H1 (cell line): ENCODE measurements at regions not wholly inside any gene's neighbourhood (a gene's known extent, or its start where the extent isn't known, plus 50 kb on each side); places are given as distances from the start of the nearest gene placed in this dataset.

Experiments used
- CTCF ChIA-PET: fragments of 300-600 bp; sonication (Branson Sonifier 250); formaldehyde crosslinking; loops from one replicate; lab custom pipeline; 2021; ENCODE audit not compliant: partially characterized antibody; lab: Charles Lee
- POLR2A ChIA-PET: fragments of 300-600 bp; sonication (Branson Sonifier 250); formaldehyde crosslinking; loops from one replicate; lab custom pipeline; 2021; ENCODE audit warnings: inconsistent platforms; ENCODE audit not compliant: partially characterized antibody; lab: Charles Lee
- DNase-seq, 2 experiments: peaks; one replicate each; pipeline versions ENCODE4 v3.0.0 to v3.0.0-alpha.2; 2010 to 2022; ENCODE audit warnings: low spot score in 2 of 2, low read depth in 1 of 2, mixed read lengths in 1 of 2
- FAIRE-seq: peaks from 2 replicates; lab custom pipeline; 2011; peaks lifted over from hg19 to GRCh38; lab: Jason Lieb, UNC
- H2AFZ ChIP-seq: 2 replicates; pipeline ENCODE4 v1.8.1; 2012; ENCODE audit warnings: low read length, inconsistent platforms
- H2AK5ac ChIP-seq: 2 replicates; pipeline ENCODE4 v1.6.1; 2013; ENCODE audit warnings: low read depth, low read length
- H2BK120ac ChIP-seq: replicated peaks from 2 replicates; pipeline ENCODE3; 2013; ENCODE audit warnings: low read depth, low read length, inconsistent platforms
- H2BK12ac ChIP-seq: 2 replicates; pipeline ENCODE4 v1.6.1; 2013; ENCODE audit warnings: low read depth, low read length
- H2BK15ac ChIP-seq: 2 replicates; pipeline ENCODE4 v1.6.1; 2013; ENCODE audit warnings: low read length
- H2BK20ac ChIP-seq: 2 replicates; pipeline ENCODE4 v1.6.1; 2013; ENCODE audit warnings: low read length
- H2BK5ac ChIP-seq: 2 replicates; pipeline ENCODE4 v1.6.1; 2013; ENCODE audit warnings: low read depth, low read length
- H3K14ac ChIP-seq: 2 replicates; pipeline ENCODE4 v1.6.1; 2013; ENCODE audit warnings: inconsistent platforms; ENCODE audit not compliant: insufficient read length
- H3K18ac ChIP-seq: 2 replicates; pipeline ENCODE4 v1.6.1; 2013; ENCODE audit warnings: low read length; ENCODE audit errors: extremely low read depth
- H3K23ac ChIP-seq: 2 replicates; pipeline ENCODE4 v1.6.1; 2013; ENCODE audit warnings: inconsistent platforms; ENCODE audit not compliant: insufficient read length
- H3K23me2 ChIP-seq: 2 replicates; pipeline ENCODE4 v1.6.1; 2013; ENCODE audit warnings: low read depth, low read length
- H3K27ac ChIP-seq: 2 replicates; pipeline ENCODE4 v1.6.1; 2011; ENCODE audit warnings: low read depth, low read length, inconsistent platforms
- H3K27me3 ChIP-seq, 4 experiments: replicated peaks in 1 of 4; 1 replicate in 1 of 4; 2 replicates in 3 of 4; pipeline versions ENCODE4 v1.6.1 to v1.8.1; 2011 to 2013; ENCODE audit warnings: low read length in 3 of 4, mild to moderate bottlenecking in 3 of 4, inconsistent platforms in 2 of 4, mixed read lengths in 2 of 4, moderate library complexity in 1 of 4; ENCODE audit not compliant: control insufficient read depth in 3 of 4, insufficient read depth in 3 of 4; ENCODE audit errors: extremely low read depth in 1 of 4
- H3K36me3 ChIP-seq, 4 experiments: 2 replicates each; pipeline versions ENCODE4 v1.6.1 to v1.8.1; 2011 to 2013; ENCODE audit warnings: mild to moderate bottlenecking in 4 of 4, low read length in 3 of 4, moderate library complexity in 2 of 4, control low read depth in 1 of 4, inconsistent platforms in 1 of 4; ENCODE audit not compliant: insufficient read depth in 4 of 4, control insufficient read depth in 2 of 4
- H3K4ac ChIP-seq: replicated peaks from 2 replicates; pipeline ENCODE3; 2013; ENCODE audit warnings: low read length, low read depth, mixed read lengths, inconsistent platforms; ENCODE audit not compliant: insufficient read length
- H3K4me1 ChIP-seq, 4 experiments: replicated peaks in 1 of 4; 1 replicate in 1 of 4; 2 replicates in 3 of 4; pipeline versions ENCODE4 v1.6.1 to v1.8.1; 2011 to 2013; ENCODE audit warnings: low read length in 3 of 4, inconsistent platforms in 2 of 4, mixed read lengths in 1 of 4; ENCODE audit not compliant: insufficient read depth in 4 of 4, control insufficient read depth in 3 of 4
- H3K4me2 ChIP-seq, 2 experiments: 2 replicates each; pipeline versions ENCODE4 v1.6.1 to v1.8.1; 2011 to 2013; ENCODE audit warnings: low read depth in 2 of 2, low read length in 2 of 2, control low read depth in 1 of 2, inconsistent platforms in 1 of 2, mild to moderate bottlenecking in 1 of 2; ENCODE audit not compliant: insufficient read depth in 1 of 2
- H3K4me3 ChIP-seq, 4 experiments: fragments of 200-600, 300-600 bp in 1 of 4; sonication (generic), shearing (Covaris generic), sonication (Bioruptor Twin) in 1 of 4; 2 replicates each; pipeline versions ENCODE4 v1.5.1 to v1.8.1; 2011 to 2016; ENCODE audit warnings: low read length in 4 of 4, low read depth in 3 of 4, control low read depth in 2 of 4, inconsistent platforms in 2 of 4, mild to moderate bottlenecking in 2 of 4, mixed read lengths in 1 of 4, moderate library complexity in 1 of 4; ENCODE audit not compliant: insufficient read depth in 2 of 4; ENCODE audit errors: extremely low read depth in 1 of 4
- H3K56ac ChIP-seq: replicated peaks from 2 replicates; pipeline ENCODE3; 2013; ENCODE audit warnings: low read depth, mild to moderate bottlenecking, mixed read lengths, low read length, inconsistent platforms; ENCODE audit not compliant: insufficient read length
- H3K79me1 ChIP-seq: 2 replicates; pipeline ENCODE4 v1.6.1; 2013; ENCODE audit warnings: low read depth, low read length, control low read depth
- H3K79me2 ChIP-seq, 2 experiments: 2 replicates each; pipeline versions ENCODE4 v1.6.1 to v1.8.1; 2012 to 2013; ENCODE audit warnings: low read length in 2 of 2, mild to moderate bottlenecking in 2 of 2, inconsistent platforms in 1 of 2; ENCODE audit not compliant: insufficient read depth in 2 of 2, control insufficient read depth in 1 of 2
- H3K9ac ChIP-seq, 4 experiments: replicated peaks in 1 of 4; 1 replicate in 1 of 4; 2 replicates in 3 of 4; pipeline versions ENCODE4 v1.6.1 to v1.8.1; 2011 to 2013; ENCODE audit warnings: low read depth in 3 of 4, low read length in 3 of 4, control low read depth in 2 of 4, mild to moderate bottlenecking in 2 of 4, moderate library complexity in 2 of 4, inconsistent platforms in 1 of 4; ENCODE audit errors: extremely low read depth in 1 of 4
- H3K9me3 ChIP-seq, 2 experiments: 2 replicates each; pipeline versions ENCODE4 v1.6.1 to v1.8.1; 2012 to 2013; ENCODE audit warnings: mild to moderate bottlenecking in 2 of 2, moderate library complexity in 2 of 2, control low read depth in 1 of 2, inconsistent platforms in 1 of 2, low read depth in 1 of 2, low read length in 1 of 2, mixed read lengths in 1 of 2; ENCODE audit not compliant: insufficient read depth in 2 of 2
- H4K20me1 ChIP-seq, 2 experiments: replicated peaks in 1 of 2; 2 replicates each; pipeline versions ENCODE3 to v1.8.1; 2011 to 2013; ENCODE audit warnings: inconsistent platforms in 2 of 2, low read length in 2 of 2, mild to moderate bottlenecking in 1 of 2; ENCODE audit not compliant: insufficient read depth in 2 of 2, control insufficient read depth in 1 of 2
- H4K5ac ChIP-seq: 2 replicates; pipeline ENCODE4 v1.6.1; 2013; ENCODE audit warnings: low read length, low read depth, mixed read lengths, inconsistent platforms; ENCODE audit not compliant: insufficient read length
- H4K8ac ChIP-seq: 2 replicates; pipeline ENCODE4 v1.8.0; 2013; ENCODE audit warnings: mild to moderate bottlenecking, moderate library complexity, low read length, inconsistent platforms; ENCODE audit not compliant: insufficient read depth; ENCODE audit errors: extremely low read depth
- H4K91ac ChIP-seq: replicated peaks from 2 replicates; pipeline ENCODE3; 2013; ENCODE audit warnings: low read length, mixed read lengths, inconsistent platforms; ENCODE audit not compliant: insufficient read length
- CBX8 ChIP-seq: fragments of 300-800, 300-1000 bp; sonication (generic); IDR thresholded peaks from 2 replicates; pipeline ENCODE4 v1.7.1; 2016; ENCODE audit warnings: low read depth, low read length, borderline replicate concordance
- CEBPB ChIP-seq: IDR thresholded peaks from 2 replicates; pipeline ENCODE4 v1.6.1; 2012; ENCODE audit warnings: low read depth, low read length
- CHD1 ChIP-seq: IDR thresholded peaks from 2 replicates; pipeline ENCODE4 v1.6.1; 2012; ENCODE audit warnings: low read depth, low read length, improper control_type of control experiment
- GTF2F1 ChIP-seq: IDR thresholded peaks from 2 replicates; pipeline ENCODE4 v1.6.1; 2012; ENCODE audit warnings: low read depth, low read length, improper control_type of control experiment, borderline replicate concordance
- KDM1A ChIP-seq: fragments of 200-600, 300-600 bp; sonication (generic); IDR thresholded peaks from 2 replicates; pipeline ENCODE4 v1.7.1; 2016; ENCODE audit warnings: mild to moderate bottlenecking, low read length, borderline replicate concordance
- PHF8 ChIP-seq: fragments of 200-600 bp; sonication (generic); conservative IDR thresholded peaks from 2 replicates; pipeline ENCODE4 v1.7.1; 2012; ENCODE audit warnings: low read depth, mild to moderate bottlenecking, inconsistent platforms, low read length, moderate library complexity
- POLR2A ChIP-seq, 2 experiments: IDR thresholded peaks; 1 replicate in 1 of 2; 2 replicates in 1 of 2; pipeline ENCODE4 v1.6.1; 2011; ENCODE audit warnings: low read depth in 2 of 2, low read length in 2 of 2, mild to moderate bottlenecking in 2 of 2; ENCODE audit errors: control extremely low read depth in 1 of 2
- SAP30 ChIP-seq: fragments of 300-600 bp; sonication (generic); IDR thresholded peaks from 2 replicates; pipeline ENCODE4 v1.7.1; 2012; ENCODE audit warnings: low read length, moderate library complexity, mild to moderate bottlenecking, inconsistent platforms; ENCODE audit not compliant: insufficient read depth, insufficient replicate concordance
- SUZ12 ChIP-seq: fragments of 200-600 bp; sonication (generic); IDR thresholded peaks from 2 replicates; pipeline ENCODE4 v1.6.1; 2012; ENCODE audit warnings: mild to moderate bottlenecking, inconsistent platforms, low read length, moderate library complexity, mixed read lengths
- TAF1 ChIP-seq: IDR thresholded peaks from 2 replicates; pipeline ENCODE4 v1.6.1; 2011; ENCODE audit warnings: mild to moderate bottlenecking, low read depth, low read length
- WGBS, 2 experiments: shearing (Covaris generic) in 1 of 2; methylation state at CpG; one replicate each; pipeline versions ENCODE4 v1.1.6 to v1.1.7; 2013 to 2015; ENCODE audit warnings: low lambda C conversion rate in 2 of 2, mixed read lengths in 2 of 2, inconsistent platforms in 1 of 2, low coverage in 1 of 2, missing lambda C conversion rate in 1 of 2; ENCODE audit not compliant: insufficient replicate concordance in 2 of 2, insufficient coverage in 1 of 2, insufficient read length in 1 of 2; ENCODE audit errors: extremely low coverage in 1 of 2, missing lambda C conversion rate in 1 of 2; 5-methylcytosine and 5-hydroxymethylcytosine counted together
- TF ChIP-seq, protein P1 (sequence below): IDR thresholded peaks from 2 replicates; pipeline ENCODE4 v1.6.1; 2012; ENCODE audit warnings: inconsistent platforms
- TF ChIP-seq, protein P2 (sequence below): IDR thresholded peaks from 2 replicates; pipeline ENCODE4 v1.6.1; 2011; ENCODE audit warnings: low read length, improper control_type of control experiment

DNA sequence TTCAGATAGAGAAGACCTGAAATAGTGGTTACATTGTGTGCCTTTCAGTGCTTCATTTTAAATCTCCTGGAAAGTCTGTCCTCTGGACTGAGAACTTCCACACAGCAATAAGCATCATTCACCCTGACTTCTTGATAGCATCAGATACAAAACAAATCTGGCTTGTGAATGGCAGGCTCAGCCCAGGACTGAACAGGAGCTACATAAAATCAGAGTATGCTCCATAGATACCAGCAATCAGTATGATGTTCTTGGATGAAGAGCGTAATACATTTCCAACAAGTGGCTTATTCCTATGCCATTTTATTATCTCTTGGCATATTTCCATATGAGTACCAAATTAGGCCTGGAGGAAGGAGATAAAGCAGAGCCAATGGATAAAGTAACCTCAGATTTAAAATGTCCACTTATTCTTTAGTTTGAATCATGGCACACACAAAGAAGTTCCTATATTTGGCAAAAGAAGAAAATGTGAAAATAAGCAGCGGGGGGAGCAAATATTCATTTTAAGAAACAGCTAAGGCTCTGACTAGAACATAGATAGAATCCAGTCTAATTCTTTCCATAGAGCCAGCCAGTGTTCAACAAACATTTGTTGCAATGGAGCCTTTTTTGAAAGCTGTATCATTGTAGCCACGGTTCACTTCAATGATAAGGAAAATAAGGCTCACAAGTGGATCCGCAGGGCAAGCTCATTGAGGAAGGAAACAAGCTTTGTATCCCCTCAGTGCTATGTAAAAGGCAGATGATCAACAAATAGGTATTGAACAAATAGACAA is 230.8 kb upstream of the CHAC2 start:
- Histone ChIP-seq H4K20me1 (no peaks in the 10 kb centered on the region), H3K23me2 (no peaks in the 10 kb centered on the region), H3K9me3 (peaks cover 9 to 10% of the 10 kb centered on the region in 2 experiments; a peak in 3 of 4 replicates), H3K56ac (no peak overlapping the region), H3K79me1 (no peaks in the 10 kb centered on the region), H2BK12ac (peak overlapping the region; percentile 30; the same call in 1 of the 2 replicates), H3K14ac (no peak overlapping the region), H2AFZ (0 out of 2 replicates have a peak overlapping the region, but pooled peaks have one; percentile 13), H3K4me3 (no peak overlapping the region), H4K91ac (no peak overlapping the region), H3K18ac (no peak overlapping the region), H2BK20ac (no peak overlapping the region), H2AK5ac (no peak overlapping the region), H3K4me2 (no peak overlapping the region), H2BK15ac (no peak overlapping the region), H3K4me1 (peaks cover 0 to 8% (median 4%) of the 10 kb centered on the region in 4 experiments; a peak in 3 of 7 replicates), H3K4ac (no peak overlapping the region), H4K8ac (no peak overlapping the region), H2BK120ac (no peak overlapping the region), H3K36me3 (no peaks in the 10 kb centered on the region), H4K5ac (no peak overlapping the region), H3K27ac (no peak overlapping the region), H3K27me3 (no peaks in the 10 kb centered on the region), H2BK5ac (no peak overlapping the region), H3K9ac (no peak overlapping the region), H3K79me2 (no peaks in the 10 kb centered on the region), H3K23ac (no peak overlapping the region)
- 92% methylated on average over 4 of the region's 4 CpGs; no CpG with 5 or more reads in 1 of the 2 experiments for WGBS, 2 experiments
- no peak for DNase-seq
- ChIA-PET CTCF (no interaction called here), POLR2A (no interaction called here)
- no peak for FAIRE-seq
- TF ChIP-seq KDM1A (no peak), CHD1 (no peak), SUZ12 (no peak), POLR2A (IDR thresholded peaks at IDR 0.05; ENCODE audit: control extremely low read depth in 1 of 2, low read depth in 2 of 2, low read length in 2 of 2) (no peak), CEBPB (no peak), PHF8 (no peak), SAP30 (no peak), GTF2F1 (no peak), CBX8 (no peak), TAF1 (no peak)
- TF ChIP-seq, protein P1, sequence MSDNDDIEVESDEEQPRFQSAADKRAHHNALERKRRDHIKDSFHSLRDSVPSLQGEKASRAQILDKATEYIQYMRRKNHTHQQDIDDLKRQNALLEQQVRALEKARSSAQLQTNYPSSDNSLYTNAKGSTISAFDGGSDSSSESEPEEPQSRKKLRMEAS: no peak
- TF ChIP-seq, protein P2, sequence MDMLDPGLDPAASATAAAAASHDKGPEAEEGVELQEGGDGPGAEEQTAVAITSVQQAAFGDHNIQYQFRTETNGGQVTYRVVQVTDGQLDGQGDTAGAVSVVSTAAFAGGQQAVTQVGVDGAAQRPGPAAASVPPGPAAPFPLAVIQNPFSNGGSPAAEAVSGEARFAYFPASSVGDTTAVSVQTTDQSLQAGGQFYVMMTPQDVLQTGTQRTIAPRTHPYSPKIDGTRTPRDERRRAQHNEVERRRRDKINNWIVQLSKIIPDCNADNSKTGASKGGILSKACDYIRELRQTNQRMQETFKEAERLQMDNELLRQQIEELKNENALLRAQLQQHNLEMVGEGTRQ: no peak
